Dendritic cell treated with granulocyte-macrophage colony-stimulating factor and Interleukin-4, amounts not matched to agents 40 ng/mL and 50 ng/mL, for 4 days (primary cell): ENCODE measurements at regions not wholly inside any gene's neighbourhood (a gene's known extent, or its start where the extent isn't known, plus 50 kb on each side); places are given as distances from the start of the nearest gene placed in this dataset.

ENCODE experiments used
- H3K27ac Mint-ChIP-seq: one replicate; pipeline ENCODE4 v1.8.0; 2022; ENCODE audit warnings: mild to moderate bottlenecking, mixed read lengths
- H3K27me3 Mint-ChIP-seq: one replicate; pipeline ENCODE4 v1.8.0; 2022; ENCODE audit warnings: mild to moderate bottlenecking, mixed read lengths
- H3K36me3 Mint-ChIP-seq: one replicate; pipeline ENCODE4 v1.8.0; 2022; ENCODE audit warnings: low read depth, mixed read lengths
- H3K4me1 Mint-ChIP-seq: one replicate; pipeline ENCODE4 v1.8.0; 2022; ENCODE audit warnings: low read depth, mixed read lengths
- H3K4me3 Mint-ChIP-seq: one replicate; pipeline ENCODE4 v1.8.0; 2022; ENCODE audit warnings: mild to moderate bottlenecking, moderate library complexity, mixed read lengths
- H3K9me3 Mint-ChIP-seq: one replicate; pipeline ENCODE4 v1.8.0; 2022; ENCODE audit warnings: mixed read lengths
- intact Hi-C: fragments of 100-400 bp; cut with micrococcal nuclease; formaldehyde crosslinking; loops from one replicate; pipeline ENCODE4 v1.15.0; 2022

GRCh38 chr9:29297592-29297991, 1724.3 kb upstream of the C9orf72 start:
- Mint-ChIP-seq H3K27ac (no peak overlapping the region), H3K36me3 (no peaks in the 10 kb centered on the region), H3K9me3 (peaks cover 34% of the 10 kb centered on the region), H3K4me3 (no peak overlapping the region), H3K27me3 (no peaks in the 10 kb centered on the region), H3K4me1 (no peaks in the 10 kb centered on the region)
- intact Hi-C loops: no loop called here

DNA sequence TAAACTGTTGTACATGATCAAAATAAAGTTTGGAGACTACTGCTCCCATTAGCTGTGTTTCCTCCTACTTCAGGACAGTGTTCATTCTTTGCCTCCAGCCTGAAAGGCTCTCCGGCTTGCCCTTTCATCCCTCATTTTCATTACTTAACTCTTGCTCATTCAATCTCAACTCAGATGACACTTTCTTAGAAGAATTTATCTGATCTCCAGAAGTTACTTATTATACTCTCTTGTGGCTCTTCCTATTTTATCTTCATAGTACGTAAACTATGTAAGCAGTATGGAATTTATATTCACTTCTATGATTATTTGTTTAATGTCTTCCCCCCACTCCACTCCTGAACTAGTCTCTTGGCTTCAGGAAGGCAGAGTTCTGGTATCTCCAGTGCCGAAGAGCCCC, 1737.9 kb upstream of the C9orf72 start:
- Mint-ChIP-seq H3K36me3 (no peaks in the 10 kb centered on the region), H3K4me1 (no peaks in the 10 kb centered on the region), H3K27me3 (no peaks in the 10 kb centered on the region), H3K4me3 (no peak overlapping the region), H3K27ac (no peak overlapping the region), H3K9me3 (no peaks in the 10 kb centered on the region)
- intact Hi-C loops: no loop called here

GRCh38 chr9:29312327-29312726, 1739.0 kb upstream of the C9orf72 start:
- Mint-ChIP-seq H3K27ac (no peak overlapping the region), H3K9me3 (no peaks in the 10 kb centered on the region), H3K4me1 (no peaks in the 10 kb centered on the region), H3K4me3 (no peak overlapping the region), H3K27me3 (no peaks in the 10 kb centered on the region), H3K36me3 (no peaks in the 10 kb centered on the region)
- intact Hi-C loops: no loop called here

DNA sequence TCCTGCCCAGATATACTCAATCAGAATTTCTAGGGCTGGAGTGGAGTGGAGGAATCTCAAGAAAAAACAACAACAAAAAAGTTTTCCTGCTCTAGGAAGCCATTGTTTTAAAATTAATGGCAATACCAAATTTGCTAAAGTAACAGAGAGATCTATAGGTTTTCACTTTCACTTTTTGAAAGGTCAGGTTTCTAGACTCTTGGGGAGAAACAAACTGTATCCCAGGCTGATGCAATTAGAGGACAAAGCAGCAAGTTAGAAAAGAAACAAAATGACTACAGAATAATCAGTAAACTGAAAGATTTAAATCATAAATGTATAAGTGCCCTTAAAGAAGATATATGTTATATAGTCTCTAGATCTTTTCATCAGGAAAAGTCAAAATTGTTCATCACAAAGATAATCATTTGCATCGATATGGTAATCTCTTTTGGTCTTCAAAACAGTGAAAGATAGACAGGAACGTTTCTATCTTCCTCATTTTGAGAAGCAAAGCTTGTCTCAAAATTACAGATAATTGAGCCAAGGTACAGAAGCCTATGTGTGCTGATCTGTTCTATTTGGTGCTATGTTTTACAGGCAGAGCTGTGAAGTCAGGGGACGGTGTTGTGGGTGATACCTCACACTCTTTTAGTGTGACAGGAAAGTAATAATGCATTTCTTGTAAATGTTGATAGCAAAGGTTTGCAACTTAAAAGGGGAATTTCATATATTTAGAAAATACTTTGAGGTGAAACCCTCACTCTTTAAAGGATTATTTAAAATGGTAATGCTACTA, 1746.6 kb upstream of the C9orf72 start:
- Mint-ChIP-seq H3K4me3 (no peak overlapping the region), H3K27ac (no peak overlapping the region), H3K27me3 (no peaks in the 10 kb centered on the region), H3K36me3 (no peaks in the 10 kb centered on the region), H3K9me3 (peaks cover 9% of the 10 kb centered on the region), H3K4me1 (no peaks in the 10 kb centered on the region)
- intact Hi-C loops: no loop called here

- no peaks in the 10 kb centered on the region for H3K4me1 Mint-ChIP-seq
- no peaks in the 10 kb centered on the region for H3K36me3 Mint-ChIP-seq
- intact Hi-C loops: no loop called here
- peaks cover 9% of the 10 kb centered on the region for H3K9me3 Mint-ChIP-seq
- no peak overlapping the region for H3K4me3 Mint-ChIP-seq
- H3K27ac Mint-ChIP-seq: no peak overlapping the region
- no peaks in the 10 kb centered on the region for H3K27me3 Mint-ChIP-seq
Measured at GRCh38 chr9:29322240-29322639, 1749.0 kb upstream of the C9orf72 start.

- H3K4me3 Mint-ChIP-seq: no peak overlapping the region
- H3K27me3 Mint-ChIP-seq: no peaks in the 10 kb centered on the region
- intact Hi-C loops: no loop called here
- no peaks in the 10 kb centered on the region for H3K36me3 Mint-ChIP-seq
- H3K4me1 Mint-ChIP-seq: no peaks in the 10 kb centered on the region
- no peak overlapping the region for H3K27ac Mint-ChIP-seq
- peaks cover 9% of the 10 kb centered on the region for H3K9me3 Mint-ChIP-seq
Measured at GRCh38 chr9:29325894-29326293, 1752.6 kb upstream of the C9orf72 start.

GRCh38 chr9:29332789-29333188, 1759.5 kb upstream of the C9orf72 start:
- Mint-ChIP-seq H3K4me1 (no peaks in the 10 kb centered on the region), H3K27me3 (no peaks in the 10 kb centered on the region), H3K4me3 (no peak overlapping the region), H3K27ac (no peak overlapping the region), H3K36me3 (no peaks in the 10 kb centered on the region), H3K9me3 (no peaks in the 10 kb centered on the region)
- intact Hi-C loops: loop anchor here (10.0 kb wide), 1 partner anchor 88 kb away; no protein-coding TSS in a partner anchor

- no peaks in the 10 kb centered on the region for H3K36me3 Mint-ChIP-seq
- intact Hi-C loops: loop anchor here (10.0 kb wide), 1 partner anchor 91 kb away; no protein-coding TSS in a partner anchor
- no peaks in the 10 kb centered on the region for H3K9me3 Mint-ChIP-seq
- no peak overlapping the region for H3K4me3 Mint-ChIP-seq
- H3K27me3 Mint-ChIP-seq: no peaks in the 10 kb centered on the region
- H3K27ac Mint-ChIP-seq: no peak overlapping the region
- H3K4me1 Mint-ChIP-seq: no peaks in the 10 kb centered on the region
Measured at GRCh38 chr9:29336281-29336680, 1763.0 kb upstream of the C9orf72 start.

GRCh38 chr9:29339387-29339786, 1766.1 kb upstream of the C9orf72 start:
- intact Hi-C loops: loop anchor here (10.0 kb wide), 1 partner anchor 95 kb away; no protein-coding TSS in a partner anchor
- Mint-ChIP-seq H3K9me3 (no peaks in the 10 kb centered on the region), H3K27me3 (no peaks in the 10 kb centered on the region), H3K4me3 (no peak overlapping the region), H3K4me1 (no peaks in the 10 kb centered on the region), H3K27ac (no peak overlapping the region), H3K36me3 (no peaks in the 10 kb centered on the region)

DNA sequence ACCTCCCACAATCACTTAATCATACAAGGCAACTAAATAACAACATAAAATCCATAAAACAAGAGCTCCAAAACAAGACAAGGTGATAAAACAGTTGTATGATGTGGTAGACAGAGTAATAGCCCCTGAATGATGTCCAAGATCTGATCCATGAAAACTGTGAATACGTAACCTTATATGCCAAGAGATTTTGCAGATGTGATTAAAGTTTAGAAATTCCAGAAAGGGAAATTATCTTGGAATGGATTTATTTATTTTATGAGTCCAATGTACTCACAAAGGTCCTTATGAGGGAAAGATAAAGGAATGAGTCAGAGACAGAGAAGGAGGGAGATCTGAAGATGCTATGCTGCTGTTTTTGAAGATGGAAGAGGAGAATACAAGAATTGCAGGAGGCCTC, 1775.7 kb upstream of the C9orf72 start:
- no peaks in the 10 kb centered on the region for H3K27me3 Mint-ChIP-seq
- H3K4me1 Mint-ChIP-seq: no peaks in the 10 kb centered on the region
- intact Hi-C loops: no loop called here
- H3K36me3 Mint-ChIP-seq: no peaks in the 10 kb centered on the region
- no peak overlapping the region for H3K27ac Mint-ChIP-seq
- H3K4me3 Mint-ChIP-seq: no peak overlapping the region
- no peaks in the 10 kb centered on the region for H3K9me3 Mint-ChIP-seq

DNA sequence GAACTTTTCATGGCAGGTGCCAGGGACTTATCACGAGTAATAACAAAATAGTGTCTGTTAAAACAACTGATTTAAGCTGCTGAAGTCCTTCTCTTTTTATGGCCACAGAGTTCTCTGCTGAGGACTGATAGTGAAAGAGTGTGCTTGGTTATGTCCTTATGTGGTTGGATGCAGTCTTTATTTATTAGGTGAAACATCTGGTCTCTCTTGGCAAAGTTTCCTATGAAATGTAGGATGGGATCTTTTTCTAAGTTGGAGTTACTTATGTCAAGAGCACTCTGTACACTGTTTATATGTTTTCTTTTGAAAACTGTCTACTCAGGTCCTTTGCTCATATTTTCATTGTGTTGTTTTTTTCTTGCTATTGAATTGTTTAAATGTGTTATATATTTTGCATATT, 1816.1 kb upstream of the C9orf72 start:
- Mint-ChIP-seq H3K4me1 (no peaks in the 10 kb centered on the region), H3K36me3 (no peaks in the 10 kb centered on the region), H3K4me3 (no peak overlapping the region), H3K27me3 (no peaks in the 10 kb centered on the region), H3K9me3 (peaks cover 8% of the 10 kb centered on the region), H3K27ac (no peak overlapping the region)
- intact Hi-C loops: no loop called here

- Mint-ChIP-seq H3K9me3 (no peaks in the 10 kb centered on the region), H3K27ac (no peak overlapping the region), H3K4me1 (no peaks in the 10 kb centered on the region), H3K4me3 (no peak overlapping the region), H3K27me3 (no peaks in the 10 kb centered on the region), H3K36me3 (no peaks in the 10 kb centered on the region)
- intact Hi-C loops: no loop called here
Measured at GRCh38 chr9:29390859-29391258, 1817.6 kb upstream of the C9orf72 start.

DNA sequence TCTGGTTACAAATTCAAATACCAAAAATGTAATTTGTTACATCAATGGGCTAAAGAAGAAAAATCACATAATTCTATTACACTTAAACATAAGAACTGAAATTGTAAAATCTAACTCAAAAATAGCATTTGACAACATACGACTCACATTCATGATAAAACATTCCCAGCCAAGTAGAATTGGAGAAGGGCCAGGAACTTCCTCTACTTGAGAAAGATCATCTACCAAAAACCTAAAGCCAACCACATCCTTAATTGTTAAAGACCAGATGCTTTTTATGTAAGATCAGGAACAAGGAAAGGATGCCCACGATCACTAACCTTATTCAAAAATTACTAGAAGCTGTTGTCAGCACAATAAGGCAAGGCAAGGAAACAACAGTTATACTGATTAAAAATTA, 1819.8 kb upstream of the C9orf72 start:
- Mint-ChIP-seq H3K36me3 (no peaks in the 10 kb centered on the region), H3K27me3 (no peaks in the 10 kb centered on the region), H3K4me3 (no peak overlapping the region), H3K4me1 (no peaks in the 10 kb centered on the region), H3K9me3 (no peaks in the 10 kb centered on the region), H3K27ac (no peak overlapping the region)
- intact Hi-C loops: no loop called here

DNA sequence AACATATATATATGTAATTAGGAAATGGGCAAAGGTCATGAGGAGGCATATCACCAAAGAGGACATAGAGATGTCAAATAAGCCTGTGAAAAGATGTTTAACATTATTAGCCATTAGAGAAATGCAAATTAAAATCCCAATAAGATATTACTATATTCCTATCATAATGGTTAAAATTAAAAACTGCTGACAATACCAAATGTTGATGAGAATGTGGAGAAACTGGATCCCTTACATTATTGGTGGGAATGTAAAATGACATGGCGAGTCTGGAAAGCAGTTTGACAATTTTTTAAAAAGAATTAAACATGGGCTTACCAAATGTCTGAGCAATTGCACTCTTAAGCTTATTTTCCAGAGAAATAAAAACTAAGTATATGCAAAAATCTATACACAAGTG, 1821.6 kb upstream of the C9orf72 start:
- intact Hi-C loops: no loop called here
- no peaks in the 10 kb centered on the region for H3K36me3 Mint-ChIP-seq
- H3K4me1 Mint-ChIP-seq: no peaks in the 10 kb centered on the region
- no peak overlapping the region for H3K4me3 Mint-ChIP-seq
- no peaks in the 10 kb centered on the region for H3K27me3 Mint-ChIP-seq
- H3K27ac Mint-ChIP-seq: no peak overlapping the region
- H3K9me3 Mint-ChIP-seq: no peaks in the 10 kb centered on the region

GRCh38 chr9:29397148-29397547, 1823.9 kb upstream of the C9orf72 start:
- Mint-ChIP-seq H3K27me3 (no peaks in the 10 kb centered on the region), H3K4me1 (no peaks in the 10 kb centered on the region), H3K36me3 (no peaks in the 10 kb centered on the region), H3K4me3 (no peak overlapping the region), H3K27ac (no peak overlapping the region), H3K9me3 (no peaks in the 10 kb centered on the region)
- intact Hi-C loops: no loop called here
